ENCODE measurements at regions not wholly inside any gene's neighbourhood (a gene's known extent, or its start where the extent isn't known, plus 50 kb on each side); places are given as distances from the start of the nearest gene placed in this dataset.

DNA sequence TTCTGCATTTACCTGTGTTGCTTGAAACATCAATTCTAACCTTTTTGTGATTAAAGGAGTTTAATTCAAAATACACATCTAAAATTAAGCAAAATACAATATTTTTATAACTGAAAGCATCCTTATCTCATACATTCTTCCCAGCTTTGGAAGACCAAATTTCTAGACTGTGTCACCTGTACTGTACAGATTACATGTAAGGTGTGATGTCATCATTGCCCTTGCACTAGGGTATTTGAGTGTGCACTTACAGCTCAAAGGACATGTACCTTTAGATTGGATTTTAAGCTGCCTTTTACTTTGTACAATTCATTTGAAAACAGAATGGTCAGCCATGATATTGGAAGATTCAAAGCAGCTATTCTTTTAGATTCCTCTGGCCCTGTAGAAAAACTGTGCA, 932.8 kb upstream of the POU3F3 start:
- Histone ChIP-seq H3K4me1 (ENCODE audit: control insufficient read depth in 1 of 2, insufficient read depth in 2 of 2, low read length in 2 of 2) (no peaks in the 10 kb centered on the region), H4K20me1 (ENCODE audit: insufficient read depth) (no peaks in the 10 kb centered on the region), H3K4me3 (replicated peaks in 1 of 2; ENCODE audit: low read depth in 1 of 2, low read length in 2 of 2) (no peak overlapping the region), H3K9ac (ENCODE audit: low read length) (no peak overlapping the region), H3K9me3 (ENCODE audit: control insufficient read depth in 1 of 2, insufficient read depth in 1 of 2, low read depth in 1 of 2, low read length in 2 of 2) (peaks cover 4 to 9% of the 10 kb centered on the region in 2 experiments; a peak in 2 of 4 replicates), H3K9me2 (ENCODE audit: insufficient read depth) (no peaks in the 10 kb centered on the region), H3K36me3 (ENCODE audit: control insufficient read depth in 1 of 2, insufficient read depth in 2 of 2, low read length in 2 of 2) (no peaks in the 10 kb centered on the region), H3K27me3 (ENCODE audit: insufficient read depth, low read length) (no peaks in the 10 kb centered on the region), H3K79me2 (ENCODE audit: insufficient read depth, low read length) (no peaks in the 10 kb centered on the region), H2AFZ (ENCODE audit: low read depth, low read length, poor library complexity, severe bottlenecking) (no peak overlapping the region), H3K27ac (ENCODE audit: low read depth, low read length) (no peak overlapping the region), H3K4me2 (ENCODE audit: low read length) (no peak overlapping the region)
- ATAC-seq (no peak), DNase-seq (ENCODE audit: low read depth, low spot score) (no peak)
- POLR2A ChIA-PET = no interaction called here
- TF ChIP-seq SIN3A (IDR thresholded peaks at IDR 0.05; ENCODE audit: low read depth) (no peak), ZBTB33 (IDR thresholded peaks at IDR 0.05; ENCODE audit: extremely low read depth, insufficient replicate concordance, low read length) (no peak), REST (IDR thresholded peaks at IDR 0.05; ENCODE audit: low read depth) (no peak), TCF7L2 (IDR thresholded peaks at IDR 0.05; ENCODE audit: borderline replicate concordance, extremely low read depth, insufficient read depth, insufficient read length) (no peak), CEBPB (IDR thresholded peaks at IDR 0.05; ENCODE audit: low read depth) (no peak), POLR2AphosphoS5 (IDR thresholded peaks at IDR 0.05; ENCODE audit: low read depth, low read length) (no peak), SRF (IDR thresholded peaks at IDR 0.05; ENCODE audit: low read depth) (no peak), CBX3 (IDR thresholded peaks at IDR 0.05; ENCODE audit: low read depth) (no peak), FOSL1 (IDR thresholded peaks at IDR 0.05; ENCODE audit: low read depth) (no peak)
- BruUV-seq (replicated peaks) = no TSS peak
- CTCF ChIA-PET = no interaction called here
- RAD21 ChIA-PET (ENCODE audit: low non-redundant PET in 1 of 2, low total read pairs in 2 of 2, uncharacterized antibody in 2 of 2, unreplicated experiment in 2 of 2) = no interaction called here
- intact Hi-C loops (cut with micrococcal nuclease) = no loop called here
